AG10803 (cell line): ENCODE measurements at regions not wholly inside any gene's neighbourhood (a gene's known extent, or its start where the extent isn't known, plus 50 kb on each side); places are given as distances from the start of the nearest gene placed in this dataset.

ENCODE experiments used
- DNase-seq: peaks from one replicate; pipeline ENCODE4 v3.0.0; 2010; ENCODE audit warnings: low read depth
- H3K4me3 ChIP-seq: 2 replicates; pipeline ENCODE4 v1.5.1; 2011; ENCODE audit warnings: mild to moderate bottlenecking, low read length, control low read depth
- TF ChIP-seq, protein P1 (sequence below): conservative IDR thresholded peaks from 2 replicates; pipeline ENCODE4 v1.5.1; 2011; ENCODE audit warnings: mild to moderate bottlenecking, low read length, control low read depth, inconsistent platforms

DNA sequence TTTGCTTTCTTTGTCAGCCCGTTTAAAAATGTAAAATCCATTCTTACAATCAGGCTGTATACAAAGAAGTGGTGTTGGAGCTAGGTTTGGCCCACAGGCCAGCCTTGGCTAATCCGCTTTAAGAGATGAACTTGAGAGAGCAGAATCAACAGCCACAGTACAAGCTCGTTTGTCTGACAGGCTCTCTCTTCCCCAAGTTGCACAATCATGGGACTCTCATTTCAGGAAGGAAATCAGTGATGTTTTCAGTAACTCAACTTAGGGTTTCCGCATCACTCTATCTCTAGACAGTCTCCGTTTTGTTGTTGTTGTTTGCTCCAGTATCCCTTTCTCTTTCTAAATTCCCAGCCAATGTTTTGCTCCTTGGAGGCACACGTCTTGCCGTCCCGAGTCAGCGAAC lies 582.0 kb upstream of the MKI67 start:
- TF ChIP-seq, protein P1, sequence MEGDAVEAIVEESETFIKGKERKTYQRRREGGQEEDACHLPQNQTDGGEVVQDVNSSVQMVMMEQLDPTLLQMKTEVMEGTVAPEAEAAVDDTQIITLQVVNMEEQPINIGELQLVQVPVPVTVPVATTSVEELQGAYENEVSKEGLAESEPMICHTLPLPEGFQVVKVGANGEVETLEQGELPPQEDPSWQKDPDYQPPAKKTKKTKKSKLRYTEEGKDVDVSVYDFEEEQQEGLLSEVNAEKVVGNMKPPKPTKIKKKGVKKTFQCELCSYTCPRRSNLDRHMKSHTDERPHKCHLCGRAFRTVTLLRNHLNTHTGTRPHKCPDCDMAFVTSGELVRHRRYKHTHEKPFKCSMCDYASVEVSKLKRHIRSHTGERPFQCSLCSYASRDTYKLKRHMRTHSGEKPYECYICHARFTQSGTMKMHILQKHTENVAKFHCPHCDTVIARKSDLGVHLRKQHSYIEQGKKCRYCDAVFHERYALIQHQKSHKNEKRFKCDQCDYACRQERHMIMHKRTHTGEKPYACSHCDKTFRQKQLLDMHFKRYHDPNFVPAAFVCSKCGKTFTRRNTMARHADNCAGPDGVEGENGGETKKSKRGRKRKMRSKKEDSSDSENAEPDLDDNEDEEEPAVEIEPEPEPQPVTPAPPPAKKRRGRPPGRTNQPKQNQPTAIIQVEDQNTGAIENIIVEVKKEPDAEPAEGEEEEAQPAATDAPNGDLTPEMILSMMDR: no peak
- no peak for DNase-seq
- H3K4me3 ChIP-seq: no peak overlapping the region

DNA sequence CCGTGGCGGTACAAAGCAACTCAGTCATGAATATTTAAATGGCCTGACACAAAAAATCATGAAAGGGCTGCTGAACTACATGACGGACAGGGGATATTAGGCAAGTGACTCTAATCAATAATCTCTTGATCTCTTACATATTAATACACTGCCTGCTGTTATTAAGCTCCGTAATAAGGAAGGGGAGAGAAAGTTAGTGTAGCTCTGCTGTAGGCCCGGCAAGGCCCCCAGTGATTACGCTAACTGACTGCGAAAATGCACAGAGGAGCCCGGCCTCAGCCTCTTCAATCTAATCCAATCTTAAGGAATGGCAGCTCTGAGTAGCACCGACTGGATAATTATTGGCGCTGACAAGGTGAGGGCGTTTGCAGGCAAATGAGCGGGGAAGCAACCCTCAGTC lies 583.5 kb upstream of the MKI67 start:
- H3K4me3 ChIP-seq: no peak overlapping the region
- TF ChIP-seq, protein P1: no peak
- DNase-seq: no peak

- TF ChIP-seq, protein P1: no peak
- no peak overlapping the region for H3K4me3 ChIP-seq
Observed at GRCh38 chr10:128710098-128710797, 584.0 kb upstream of the MKI67 start.

DNA sequence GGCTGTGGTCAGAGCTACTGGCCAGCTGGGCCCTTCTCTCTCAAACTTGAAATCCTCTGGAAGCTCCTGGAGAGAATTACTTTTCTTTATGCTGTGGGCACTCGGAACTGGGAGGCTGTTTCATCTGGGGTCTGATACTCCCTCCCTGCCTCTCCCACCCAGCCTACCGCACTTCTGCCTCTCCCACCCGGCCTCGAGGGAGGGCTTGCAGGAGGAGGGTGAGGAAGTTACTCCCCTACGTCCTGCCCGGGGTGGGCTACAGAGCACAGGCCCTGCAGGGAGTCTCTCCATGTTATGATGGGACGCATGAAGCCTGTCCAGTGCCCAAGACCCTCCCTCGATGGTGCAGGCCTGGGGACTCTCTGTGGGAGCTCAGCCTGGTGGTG lies 584.6 kb upstream of the MKI67 start:
- TF ChIP-seq, protein P1: no peak
- no peak for DNase-seq
- H3K4me3 ChIP-seq: no peak overlapping the region

More at GRCh38 chr10:128710098-128710797, 584.0 kb upstream of the MKI67 start:
- no peak for DNase-seq

- no peak overlapping the region for H3K4me3 ChIP-seq
- TF ChIP-seq, protein P1: no peak
- DNase-seq: no peak
Observed at GRCh38 chr10:128711806-128712205, 585.6 kb upstream of the MKI67 start.

DNA sequence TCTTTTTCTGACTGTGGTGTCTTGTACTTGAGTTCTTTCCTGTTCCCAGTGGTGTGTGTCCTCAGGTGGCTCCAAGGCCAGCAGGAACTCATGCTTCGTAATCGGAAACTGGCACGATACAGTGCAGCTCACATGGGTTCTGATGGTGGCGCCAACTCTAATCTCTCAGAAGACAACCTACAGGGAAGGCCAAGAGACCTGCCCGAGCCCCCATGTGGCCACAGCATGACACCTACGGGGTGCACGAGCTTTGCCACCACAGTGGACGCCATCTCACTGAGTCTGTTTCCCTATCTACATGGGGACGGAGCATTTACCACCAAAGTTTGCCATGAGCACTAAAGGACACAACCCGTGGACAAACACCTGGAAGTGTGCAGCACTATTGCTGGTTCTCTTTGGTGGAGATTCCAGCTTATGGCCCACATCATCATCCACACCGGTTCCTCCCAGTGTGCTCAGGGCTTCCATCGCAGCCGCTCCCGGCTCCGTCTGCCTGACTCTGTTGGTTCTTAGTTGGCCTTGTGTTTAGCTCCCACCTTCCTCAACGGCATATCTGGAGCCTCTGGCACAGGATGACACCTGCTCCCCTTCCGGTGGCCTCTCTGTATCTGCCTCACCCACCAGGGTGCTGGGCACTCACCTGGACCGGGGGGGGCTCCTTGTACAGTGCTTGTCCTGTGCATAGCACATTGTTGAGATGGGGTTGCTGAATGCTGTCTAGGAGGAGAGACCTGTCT lies 586.6 kb upstream of the MKI67 start:
- TF ChIP-seq, protein P1: no peak
- no peak for DNase-seq
- H3K4me3 ChIP-seq: no peak overlapping the region

DNA sequence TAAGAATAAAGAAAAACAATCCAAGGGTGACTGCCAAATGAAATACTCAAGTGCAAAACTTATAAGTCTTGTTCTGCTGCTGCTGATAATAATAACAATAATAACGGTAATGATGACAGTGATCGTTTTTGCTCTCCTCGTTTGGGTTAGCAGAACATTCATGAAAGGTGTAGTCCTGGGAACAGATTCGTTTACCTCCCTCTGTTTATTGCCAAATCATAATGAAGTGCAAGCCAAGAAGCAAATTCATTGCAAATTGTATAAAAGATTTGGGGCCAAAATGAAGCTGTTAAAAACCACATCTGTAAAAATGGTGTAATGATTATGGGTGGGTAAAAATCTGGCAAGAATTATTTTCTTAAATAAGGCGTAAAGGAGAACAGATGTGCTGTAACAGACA lies 587.2 kb upstream of the MKI67 start:
- H3K4me3 ChIP-seq: no peak overlapping the region
- TF ChIP-seq, protein P1: no peak
- DNase-seq: no peak
